Thyroid gland (tissue), 4 donors: ENCODE measurements at regions not wholly inside any gene's neighbourhood (a gene's known extent, or its start where the extent isn't known, plus 50 kb on each side); places are given as distances from the start of the nearest gene placed in this dataset.

Experiments used
- CTCF ChIP-seq, 6 experiments: fragments of 200-600 bp in 3 of 6; fragments of 450-650 bp in 3 of 6; sonication (generic) in 3 of 6; IDR thresholded peaks; one replicate each; pipeline ENCODE4 v1.5.1; 2016 to 2019; ENCODE audit warnings: antibody characterized with exemption in 6 of 6, mild to moderate bottlenecking in 2 of 6, inconsistent platforms in 1 of 6, moderate library complexity in 1 of 6
- POLR2A ChIP-seq, 2 donors: fragments of 450-650 bp; IDR thresholded peaks; one replicate each; pipeline ENCODE4 v1.6.1; 2017; ENCODE audit warnings: antibody characterized with exemption in 2 of 2, mild to moderate bottlenecking in 2 of 2, moderate library complexity in 1 of 2

- no peak for TF ChIP-seq CTCF (IDR thresholded peaks at IDR 0.05)
- TF ChIP-seq POLR2A (IDR thresholded peaks at IDR 0.05): no peak
Observed at GRCh38 chr12:86931714-86932113, 675.5 kb upstream of the MGAT4C start.
